ENCODE measurements at regions not wholly inside any gene's neighbourhood (a gene's known extent, or its start where the extent isn't known, plus 50 kb on each side); places are given as distances from the start of the nearest gene placed in this dataset.

- TF ChIP-seq CTCF (IDR thresholded peaks at IDR 0.05; ENCODE audit: low read depth, low read length) = no peak
- no peak for TF ChIP-seq EZH2phosphoT487 (IDR thresholded peaks at IDR 0.05; ENCODE audit: low read depth)
Observed at GRCh38 chr12:132408626-132409494, 79.5 kb upstream of the GALNT9 start.
